ENCODE measurements at regions not wholly inside any gene's neighbourhood (a gene's known extent, or its start where the extent isn't known, plus 50 kb on each side); places are given as distances from the start of the nearest gene placed in this dataset.

DNA sequence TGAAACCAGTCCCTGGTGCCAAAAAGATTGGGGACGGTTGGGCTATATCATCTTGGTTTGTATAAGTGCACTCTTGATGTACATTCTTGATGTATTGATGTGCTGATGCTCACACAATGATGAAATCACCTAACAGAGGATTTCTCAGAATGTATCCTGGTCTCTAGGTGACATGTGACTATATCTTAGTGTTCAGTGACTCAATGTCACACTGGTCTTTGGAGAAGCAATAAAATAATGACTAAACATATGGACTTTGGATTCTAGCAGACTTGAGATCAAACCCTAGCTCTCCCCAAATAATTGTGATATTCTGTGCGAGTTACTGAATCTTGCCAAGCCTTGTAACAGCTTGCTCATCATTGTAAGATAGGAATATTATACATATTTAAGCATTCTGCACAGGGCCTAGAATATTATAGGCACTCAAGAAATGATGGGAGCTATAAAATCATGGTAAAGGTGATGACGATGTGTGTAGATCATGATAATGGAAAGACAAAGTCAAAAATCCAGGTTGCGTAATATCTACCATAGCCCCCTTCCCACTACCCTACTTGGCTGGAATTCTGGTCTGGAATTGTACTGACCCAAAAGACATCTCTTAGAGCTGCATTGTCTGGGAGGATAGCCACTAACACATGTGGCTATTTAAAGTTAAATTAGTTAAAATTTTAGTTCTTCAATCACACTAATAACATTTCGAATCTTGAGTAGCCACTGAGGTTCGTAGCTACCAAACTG is 117.6 kb upstream of the PWP1 start:
- TF ChIP-seq CTCF (IDR thresholded peaks at IDR 0.05; ENCODE audit: insufficient read depth, low read length) = no peak
- TF ChIP-seq REST (IDR thresholded peaks at IDR 0.05; ENCODE audit: insufficient replicate concordance, low read depth) = no peak
- no peak for TF ChIP-seq GABPA (IDR thresholded peaks at IDR 0.05; ENCODE audit: low read depth)
- no peak for TF ChIP-seq SPI1 (IDR thresholded peaks at IDR 0.05; ENCODE audit: borderline replicate concordance, low read depth)
- TF ChIP-seq POLR2AphosphoS5 (IDR thresholded peaks at IDR 0.05; ENCODE audit: low read depth) = no peak

Measured in HL-60 (cell line).